Astrocyte of the cerebellum (primary cell): ENCODE measurements at regions not wholly inside any gene's neighbourhood (a gene's known extent, or its start where the extent isn't known, plus 50 kb on each side); places are given as distances from the start of the nearest gene placed in this dataset.

ENCODE experiments used
- DNase-seq: peaks from one replicate; pipeline ENCODE4 v3.0.0-alpha.2; 2011; ENCODE audit warnings: low read depth
- H3K4me3 ChIP-seq: 2 replicates; pipeline ENCODE4 v1.5.1; 2011; ENCODE audit warnings: mild to moderate bottlenecking, low read depth, low read length, moderate library complexity
- CTCF ChIP-seq: IDR thresholded peaks from 2 replicates; pipeline ENCODE4 v1.5.1; 2012; ENCODE audit warnings: low read length, low read depth, moderate library complexity, mild to moderate bottlenecking; ENCODE audit errors: missing control alignments
- in situ Hi-C: cut with HindIII; loops from 2 replicates; pipeline ENCODE4 v1.10.0; 2017; ENCODE audit warnings: low sequenced_read_pairs

GRCh38 chr16:62970851-62971250 is 934.6 kb upstream of the CDH8 start:
- TF ChIP-seq CTCF = no peak
- H3K4me3 ChIP-seq = no peak overlapping the region
- in situ Hi-C loops = no loop called here
- DNase-seq = no peak

GRCh38 chr16:62969711-62970318 is 933.6 kb upstream of the CDH8 start:
- no peak for DNase-seq
- in situ Hi-C loops = no loop called here
- no peak for TF ChIP-seq CTCF
- H3K4me3 ChIP-seq = no peak overlapping the region

- no peak overlapping the region for H3K4me3 ChIP-seq
- no peak for DNase-seq
- no peak for TF ChIP-seq CTCF
- in situ Hi-C loops = no loop called here
These were observed 931.4 kb upstream of the CDH8 start for GRCh38 chr16:62967611-62968010.

GRCh38 chr16:62967163-62967562 is 930.9 kb upstream of the CDH8 start:
- no peak for TF ChIP-seq CTCF
- in situ Hi-C loops = no loop called here
- no peak for DNase-seq
- no peak overlapping the region for H3K4me3 ChIP-seq

GRCh38 chr16:62966626-62967025 is 930.4 kb upstream of the CDH8 start:
- no peak for TF ChIP-seq CTCF
- no peak overlapping the region for H3K4me3 ChIP-seq
- DNase-seq = no peak
- in situ Hi-C loops = no loop called here

GRCh38 chr16:62965831-62966230 is 929.6 kb upstream of the CDH8 start:
- in situ Hi-C loops = no loop called here
- H3K4me3 ChIP-seq = no peak overlapping the region
- no peak for TF ChIP-seq CTCF
- DNase-seq = no peak
